Ovary (tissue), 3 donors: ENCODE measurements at regions not wholly inside any gene's neighbourhood (a gene's known extent, or its start where the extent isn't known, plus 50 kb on each side); places are given as distances from the start of the nearest gene placed in this dataset.

Experiments used
- CTCF ChIP-seq, 3 donors: fragments of 450-650 bp in 2 of 3; fragments of 200-600 bp in 1 of 3; IDR thresholded peaks; one replicate each; pipeline versions ENCODE4 v1.5.1 to v1.8.0; 2016 to 2022; ENCODE audit warnings: antibody characterized with exemption in 3 of 3, mild to moderate bottlenecking in 1 of 3
- EP300 ChIP-seq: sonication (generic); formaldehyde crosslinking; IDR thresholded peaks from one replicate; pipeline ENCODE4 v1.6.1; 2017; ENCODE audit warnings: antibody characterized with exemption
- donor health status: DM: no; HTN: no; CAD: no.

- TF ChIP-seq EP300 (no peak), CTCF (IDR thresholded peaks at IDR 0.05) (no peak)
Observed at GRCh38 chr20:50281831-50282591, 91.4 kb downstream of the CEBPB start.
